Natural killer cell (primary cell): ENCODE measurements at regions not wholly inside any gene's neighbourhood (a gene's known extent, or its start where the extent isn't known, plus 50 kb on each side); places are given as distances from the start of the nearest gene placed in this dataset.

Experiments used
- ATAC-seq, 3 donors: fragments of 150-1000 bp in 2 of 3; fragments of 200-7000 bp in 1 of 3; cut with Tn5 transposase; 1 replicate in 1 of 3; 2 replicates in 2 of 3; pipeline ENCODE4 v1.10.0; 2021; ENCODE audit warnings: mild to moderate bottlenecking in 2 of 3, moderate library complexity in 2 of 3
- DNase-seq, 2 donors: peaks; one replicate each; pipeline versions ENCODE4 v3.0.0 to v3.0.0-alpha.2; 2013 to 2021; ENCODE audit warnings: mixed read lengths in 1 of 2
- H3K27ac ChIP-seq: one replicate; pipeline ENCODE4 v1.5.1; 2013; ENCODE audit warnings: mild to moderate bottlenecking, low read length
- H3K27me3 ChIP-seq: one replicate; pipeline ENCODE4 v1.6.1; 2013; ENCODE audit warnings: low read length; ENCODE audit not compliant: control insufficient read depth, insufficient read depth
- H3K36me3 ChIP-seq: one replicate; pipeline ENCODE4 v1.6.1; 2013; ENCODE audit warnings: low read length; ENCODE audit not compliant: control insufficient read depth, insufficient read depth
- H3K4me1 ChIP-seq: one replicate; pipeline ENCODE4 v1.6.1; 2013; ENCODE audit warnings: low read length; ENCODE audit not compliant: control insufficient read depth, insufficient read depth
- H3K4me3 ChIP-seq: one replicate; pipeline ENCODE4 v1.5.1; 2013; ENCODE audit warnings: low read length
- H3K9me3 ChIP-seq: one replicate; pipeline ENCODE4 v1.6.1; 2013; ENCODE audit warnings: low read length; ENCODE audit not compliant: control insufficient read depth, insufficient read depth
- H3K27ac Mint-ChIP-seq, 2 donors: one replicate each; pipeline ENCODE4 v1.8.0; 2022; ENCODE audit warnings: mild to moderate bottlenecking in 2 of 2, mixed read lengths in 2 of 2, moderate library complexity in 1 of 2
- H3K27me3 Mint-ChIP-seq, 2 donors: one replicate each; pipeline ENCODE4 v1.8.0; 2022; ENCODE audit warnings: low read depth in 2 of 2, mixed read lengths in 2 of 2
- H3K36me3 Mint-ChIP-seq: one replicate; pipeline ENCODE4 v1.8.0; 2022; ENCODE audit warnings: mixed read lengths
- H3K4me1 Mint-ChIP-seq, 2 donors: one replicate each; pipeline ENCODE4 v1.8.0; 2022; ENCODE audit warnings: mixed read lengths in 2 of 2
- H3K4me3 Mint-ChIP-seq: one replicate; pipeline ENCODE4 v1.8.0; 2022; ENCODE audit warnings: mild to moderate bottlenecking, moderate library complexity, mixed read lengths
- H3K9me3 Mint-ChIP-seq, 2 donors: one replicate each; pipeline ENCODE4 v1.8.0; 2022; ENCODE audit warnings: mixed read lengths in 2 of 2
- WGBS: methylation state at CpG from one replicate; pipeline ENCODE4 v1.1.7; 2013; ENCODE audit warnings: missing lambda C conversion rate; ENCODE audit not compliant: insufficient coverage; 5-methylcytosine and 5-hydroxymethylcytosine counted together
- intact Hi-C: fragments of 100-400 bp; cut with micrococcal nuclease; formaldehyde crosslinking; loops from one replicate; pipeline ENCODE4 v1.14.2; 2022
- TF ChIP-seq, protein P1 (sequence below): fragments of 200-600 bp; IDR thresholded peaks from one replicate; pipeline ENCODE4 v1.8.0; 2022; ENCODE audit warnings: antibody characterized with exemption

GRCh38 chr6:167049275-167049674 is 50.1 kb downstream of the CEP43 start:
- Mint-ChIP-seq H3K9me3 (no peaks in the 10 kb centered on the region), H3K36me3 (no peaks in the 10 kb centered on the region), H3K4me1 (peaks cover 13 to 20% of the 10 kb centered on the region in 2 donors), H3K27ac (no peak overlapping the region), H3K4me3 (no peak overlapping the region), H3K27me3 (peaks cover 0 to 2% of the 10 kb centered on the region in 2 donors)
- Histone ChIP-seq H3K27ac (no peak overlapping the region), H3K27me3 (no peaks in the 10 kb centered on the region), H3K9me3 (no peaks in the 10 kb centered on the region), H3K4me3 (no peak overlapping the region), H3K4me1 (peaks cover 20% of the 10 kb centered on the region), H3K36me3 (peaks cover 2% of the 10 kb centered on the region)
- intact Hi-C loops = no loop called here
- whole genome bisulfite sequencing = 93% methylated on average over 2 of the region's 2 CpGs
- no peak for ATAC-seq
- TF ChIP-seq, protein P1, sequence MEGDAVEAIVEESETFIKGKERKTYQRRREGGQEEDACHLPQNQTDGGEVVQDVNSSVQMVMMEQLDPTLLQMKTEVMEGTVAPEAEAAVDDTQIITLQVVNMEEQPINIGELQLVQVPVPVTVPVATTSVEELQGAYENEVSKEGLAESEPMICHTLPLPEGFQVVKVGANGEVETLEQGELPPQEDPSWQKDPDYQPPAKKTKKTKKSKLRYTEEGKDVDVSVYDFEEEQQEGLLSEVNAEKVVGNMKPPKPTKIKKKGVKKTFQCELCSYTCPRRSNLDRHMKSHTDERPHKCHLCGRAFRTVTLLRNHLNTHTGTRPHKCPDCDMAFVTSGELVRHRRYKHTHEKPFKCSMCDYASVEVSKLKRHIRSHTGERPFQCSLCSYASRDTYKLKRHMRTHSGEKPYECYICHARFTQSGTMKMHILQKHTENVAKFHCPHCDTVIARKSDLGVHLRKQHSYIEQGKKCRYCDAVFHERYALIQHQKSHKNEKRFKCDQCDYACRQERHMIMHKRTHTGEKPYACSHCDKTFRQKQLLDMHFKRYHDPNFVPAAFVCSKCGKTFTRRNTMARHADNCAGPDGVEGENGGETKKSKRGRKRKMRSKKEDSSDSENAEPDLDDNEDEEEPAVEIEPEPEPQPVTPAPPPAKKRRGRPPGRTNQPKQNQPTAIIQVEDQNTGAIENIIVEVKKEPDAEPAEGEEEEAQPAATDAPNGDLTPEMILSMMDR = no peak
- no peak for DNase-seq

- H3K4me3 ChIP-seq = no peak overlapping the region
- H3K27me3 ChIP-seq = no peaks in the 10 kb centered on the region
- H3K4me1 ChIP-seq = peaks cover 22% of the 10 kb centered on the region
- H3K9me3 Mint-ChIP-seq = no peaks in the 10 kb centered on the region
- ATAC-seq (no peak), DNase-seq (no peak)
- no peaks in the 10 kb centered on the region for H3K9me3 ChIP-seq
- no peak overlapping the region for H3K27ac Mint-ChIP-seq
- TF ChIP-seq, protein P1 = no peak
- no peaks in the 10 kb centered on the region for H3K36me3 ChIP-seq
- peaks cover 0 to 2% of the 10 kb centered on the region in 2 donors for H3K27me3 Mint-ChIP-seq
- intact Hi-C loops = no loop called here
- H3K27ac ChIP-seq = no peak overlapping the region
- H3K4me3 Mint-ChIP-seq = no peak overlapping the region
- H3K4me1 Mint-ChIP-seq = peaks cover 13 to 19% of the 10 kb centered on the region in 2 donors
- H3K36me3 Mint-ChIP-seq = no peaks in the 10 kb centered on the region
Measured at GRCh38 chr6:167050903-167051302, 51.7 kb downstream of the CEP43 start.

DNA sequence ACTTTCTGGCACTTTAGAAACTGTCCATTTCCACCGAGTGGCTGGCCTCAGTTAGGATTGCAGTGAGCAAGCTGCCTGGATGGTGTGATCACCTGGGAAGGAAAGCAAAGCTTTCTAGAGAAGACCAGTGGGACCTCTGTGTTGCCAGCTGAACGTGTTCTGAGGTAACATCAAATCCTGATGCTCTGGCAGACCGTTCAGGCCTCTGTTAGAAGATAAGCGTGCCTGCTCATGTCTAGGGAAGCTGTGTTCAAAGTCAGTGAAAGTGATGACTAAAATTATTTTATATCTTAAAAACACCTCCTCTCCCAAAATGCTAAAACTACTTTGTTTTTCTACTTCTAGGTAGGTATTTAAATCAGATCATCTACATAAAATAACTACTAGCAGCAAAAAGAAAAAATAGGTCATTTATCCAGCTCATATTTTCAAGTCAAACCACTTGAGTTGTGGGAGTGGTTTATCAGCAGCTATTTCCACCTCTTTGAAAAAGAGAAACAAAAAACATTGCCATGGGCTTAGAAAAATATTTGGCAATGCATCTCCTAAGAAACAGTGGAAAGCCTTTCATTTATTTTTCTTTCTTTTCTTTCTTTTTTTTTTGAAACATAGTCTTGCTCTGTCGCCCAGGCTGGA is 54.8 kb downstream of the CEP43 start:
- intact Hi-C loops = no loop called here
- DNase-seq (peak in 1 of 2 donors; percentile 29), ATAC-seq (no peak)
- 74% methylated on average over 4 of the region's 5 CpGs for WGBS
- H3K36me3 ChIP-seq = no peaks in the 10 kb centered on the region
- H3K4me1 Mint-ChIP-seq = peaks cover 11 to 14% of the 10 kb centered on the region in 2 donors
- H3K9me3 ChIP-seq = no peaks in the 10 kb centered on the region
- no peak overlapping the region for H3K4me3 Mint-ChIP-seq
- H3K27ac ChIP-seq = no peak overlapping the region
- H3K4me1 ChIP-seq = peaks cover 4% of the 10 kb centered on the region
- peaks cover 0 to 11% of the 10 kb centered on the region in 2 donors for H3K27me3 Mint-ChIP-seq
- H3K27ac Mint-ChIP-seq = no peak overlapping the region
- no peaks in the 10 kb centered on the region for H3K36me3 Mint-ChIP-seq
- H3K4me3 ChIP-seq = no peak overlapping the region
- H3K9me3 Mint-ChIP-seq = no peaks in the 10 kb centered on the region
- H3K27me3 ChIP-seq = no peaks in the 10 kb centered on the region
- TF ChIP-seq, protein P1 = no peak

GRCh38 chr6:167054987-167055386 is 55.8 kb downstream of the CEP43 start:
- Histone ChIP-seq H3K27me3 (no peaks in the 10 kb centered on the region), H3K9me3 (no peaks in the 10 kb centered on the region), H3K36me3 (no peaks in the 10 kb centered on the region), H3K4me3 (no peak overlapping the region), H3K27ac (no peak overlapping the region), H3K4me1 (peaks cover 4% of the 10 kb centered on the region)
- Mint-ChIP-seq H3K4me3 (no peak overlapping the region), H3K27me3 (peaks cover 0 to 15% of the 10 kb centered on the region in 2 donors), H3K36me3 (no peaks in the 10 kb centered on the region), H3K27ac (no peak overlapping the region), H3K9me3 (no peaks in the 10 kb centered on the region), H3K4me1 (peaks cover 11 to 14% of the 10 kb centered on the region in 2 donors)
- WGBS = 95% methylated on average over 8 of the region's 8 CpGs
- TF ChIP-seq, protein P1 = no peak
- intact Hi-C loops = no loop called here
- ATAC-seq (no peak), DNase-seq (no peak)
